Neural progenitor cell (in vitro differentiated cells): ENCODE measurements at regions not wholly inside any gene's neighbourhood (a gene's known extent, or its start where the extent isn't known, plus 50 kb on each side); places are given as distances from the start of the nearest gene placed in this dataset.

Experiments used
- CTCF ChIP-seq: fragments of 200-600 bp; sonication (generic); IDR thresholded peaks from 2 replicates; pipeline ENCODE4 v1.5.1; 2017; ENCODE audit warnings: antibody characterized with exemption, mild to moderate bottlenecking
- EZH2 ChIP-seq: fragments of 200-600 bp; sonication (generic); IDR thresholded peaks from 2 replicates; pipeline ENCODE4 v1.6.1; 2017; ENCODE audit warnings: antibody characterized with exemption, mild to moderate bottlenecking, moderate library complexity
- EZH2phosphoT487 ChIP-seq: fragments of 200-600 bp; sonication (generic); IDR thresholded peaks from 2 replicates; pipeline ENCODE4 v1.6.1; 2017; ENCODE audit warnings: antibody characterized with exemption

DNA sequence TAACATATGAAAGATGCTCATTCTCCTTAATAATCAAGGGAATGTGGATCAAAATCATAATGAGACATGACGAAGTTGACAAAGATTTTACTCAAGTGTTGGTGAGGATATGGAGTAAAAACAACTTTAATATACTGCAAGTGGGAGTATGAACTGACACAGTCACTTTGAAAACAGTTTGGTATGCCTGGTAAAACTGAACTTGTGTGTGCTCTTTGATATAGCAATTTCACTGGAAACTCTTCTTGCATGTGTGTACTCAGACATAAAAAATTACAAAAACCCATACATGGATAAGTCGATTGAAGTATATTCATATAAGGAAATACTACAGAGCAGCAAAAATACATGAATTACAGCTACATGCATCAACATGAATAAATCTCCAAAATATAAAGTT is 182.5 kb downstream of the NFKBIZ start:
- TF ChIP-seq EZH2, result no peak
- TF ChIP-seq EZH2phosphoT487, result no peak
- TF ChIP-seq CTCF, result no peak
